ENCODE measurements at regions not wholly inside any gene's neighbourhood (a gene's known extent, or its start where the extent isn't known, plus 50 kb on each side); places are given as distances from the start of the nearest gene placed in this dataset.

DNA sequence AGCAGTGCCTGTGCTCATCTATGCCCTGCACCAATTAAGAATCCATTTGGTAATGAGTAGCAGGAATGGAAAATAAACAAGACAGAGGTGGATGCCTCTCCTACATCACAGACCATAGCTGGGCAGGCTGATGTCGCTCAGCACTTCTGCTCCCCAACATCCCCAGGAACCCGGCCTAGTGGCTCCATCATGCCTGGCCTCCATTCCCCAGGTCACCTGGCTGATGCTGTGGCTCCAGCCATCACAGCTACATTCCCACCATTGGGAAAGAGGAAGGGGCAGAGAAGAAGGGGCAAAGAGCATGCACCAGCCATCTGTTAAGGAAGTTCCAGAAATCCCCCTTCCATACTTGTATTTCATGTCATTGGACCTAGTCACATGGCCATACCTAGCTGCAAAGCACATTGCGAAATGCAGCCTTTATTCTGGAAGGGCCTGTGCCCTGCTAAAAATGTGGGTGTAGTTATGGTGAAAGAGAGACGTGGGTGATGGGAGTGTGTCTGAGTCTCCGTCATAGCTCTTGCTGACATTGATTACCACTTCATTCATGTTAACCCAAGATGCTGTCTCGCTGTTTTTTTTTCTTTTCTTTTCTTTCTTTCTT, 86.1 kb upstream of the ADAMTS2 start:
- no peak overlapping the region for H3K4me3 ChIP-seq
- intact Hi-C loops (cut with DNase I; ENCODE audit: low total_unique reads), result no loop called here
- no peaks in the 10 kb centered on the region for H3K4me1 ChIP-seq
- no peak for DNase-seq
- TF ChIP-seq POLR2A (IDR thresholded peaks at IDR 0.05), result no peak
- TF ChIP-seq, protein P1, sequence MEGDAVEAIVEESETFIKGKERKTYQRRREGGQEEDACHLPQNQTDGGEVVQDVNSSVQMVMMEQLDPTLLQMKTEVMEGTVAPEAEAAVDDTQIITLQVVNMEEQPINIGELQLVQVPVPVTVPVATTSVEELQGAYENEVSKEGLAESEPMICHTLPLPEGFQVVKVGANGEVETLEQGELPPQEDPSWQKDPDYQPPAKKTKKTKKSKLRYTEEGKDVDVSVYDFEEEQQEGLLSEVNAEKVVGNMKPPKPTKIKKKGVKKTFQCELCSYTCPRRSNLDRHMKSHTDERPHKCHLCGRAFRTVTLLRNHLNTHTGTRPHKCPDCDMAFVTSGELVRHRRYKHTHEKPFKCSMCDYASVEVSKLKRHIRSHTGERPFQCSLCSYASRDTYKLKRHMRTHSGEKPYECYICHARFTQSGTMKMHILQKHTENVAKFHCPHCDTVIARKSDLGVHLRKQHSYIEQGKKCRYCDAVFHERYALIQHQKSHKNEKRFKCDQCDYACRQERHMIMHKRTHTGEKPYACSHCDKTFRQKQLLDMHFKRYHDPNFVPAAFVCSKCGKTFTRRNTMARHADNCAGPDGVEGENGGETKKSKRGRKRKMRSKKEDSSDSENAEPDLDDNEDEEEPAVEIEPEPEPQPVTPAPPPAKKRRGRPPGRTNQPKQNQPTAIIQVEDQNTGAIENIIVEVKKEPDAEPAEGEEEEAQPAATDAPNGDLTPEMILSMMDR (IDR thresholded peaks at IDR 0.05), result no peak
- no peak for TF ChIP-seq EP300 (IDR thresholded peaks at IDR 0.05)
- TF ChIP-seq POLR2AphosphoS5 (IDR thresholded peaks at IDR 0.05), result no peak
- H3K36me3 ChIP-seq, result no peaks in the 10 kb centered on the region
- H3K9me3 ChIP-seq, result peaks cover 0 to 13% (median 6%) of the 10 kb centered on the region in 4 donors
- H3K27ac ChIP-seq, result no peak overlapping the region
- 67 to 86% (median 81%) methylated on average over 6 of the region's 6 CpGs for WGBS, 5 donors
- no peaks in the 10 kb centered on the region for H3K27me3 ChIP-seq

- no peak for DNase-seq
- intact Hi-C loops (cut with DNase I; ENCODE audit: low total_unique reads), result no loop called here
- Histone ChIP-seq H3K27me3 (no peaks in the 10 kb centered on the region), H3K9me3 (peaks cover 0 to 13% (median 6%) of the 10 kb centered on the region in 4 donors), H3K36me3 (no peaks in the 10 kb centered on the region), H3K4me3 (no peak overlapping the region), H3K27ac (no peak overlapping the region), H3K4me1 (no peaks in the 10 kb centered on the region)
- 80 to 89% (median 87%) methylated on average over 15 to 22 of the region's 22 CpGs for WGBS, 5 donors
- TF ChIP-seq POLR2A (IDR thresholded peaks at IDR 0.05) (no peak), POLR2AphosphoS5 (IDR thresholded peaks at IDR 0.05) (no peak), EP300 (IDR thresholded peaks at IDR 0.05) (no peak)
- TF ChIP-seq, protein P1 (IDR thresholded peaks at IDR 0.05), result no peak
Measured at GRCh38 chr5:179430193-179431175, 85.2 kb upstream of the ADAMTS2 start.

GRCh38 chr5:179427676-179428056, 82.4 kb upstream of the ADAMTS2 start:
- intact Hi-C loops (cut with DNase I; ENCODE audit: low total_unique reads), result no loop called here
- DNase-seq, result no peak
- Histone ChIP-seq H3K27me3 (no peaks in the 10 kb centered on the region), H3K9me3 (peaks cover 0 to 8% (median 4%) of the 10 kb centered on the region in 4 donors), H3K4me1 (no peaks in the 10 kb centered on the region), H3K27ac (no peak overlapping the region), H3K36me3 (no peaks in the 10 kb centered on the region), H3K4me3 (no peak overlapping the region)
- TF ChIP-seq POLR2A (IDR thresholded peaks at IDR 0.05) (no peak), EP300 (IDR thresholded peaks at IDR 0.05) (no peak), POLR2AphosphoS5 (IDR thresholded peaks at IDR 0.05) (no peak)
- TF ChIP-seq, protein P1 (IDR thresholded peaks at IDR 0.05), result no peak
- 85 to 94% (median 88%) methylated on average over 15 to 21 of the region's 21 CpGs for WGBS, 5 donors

DNA sequence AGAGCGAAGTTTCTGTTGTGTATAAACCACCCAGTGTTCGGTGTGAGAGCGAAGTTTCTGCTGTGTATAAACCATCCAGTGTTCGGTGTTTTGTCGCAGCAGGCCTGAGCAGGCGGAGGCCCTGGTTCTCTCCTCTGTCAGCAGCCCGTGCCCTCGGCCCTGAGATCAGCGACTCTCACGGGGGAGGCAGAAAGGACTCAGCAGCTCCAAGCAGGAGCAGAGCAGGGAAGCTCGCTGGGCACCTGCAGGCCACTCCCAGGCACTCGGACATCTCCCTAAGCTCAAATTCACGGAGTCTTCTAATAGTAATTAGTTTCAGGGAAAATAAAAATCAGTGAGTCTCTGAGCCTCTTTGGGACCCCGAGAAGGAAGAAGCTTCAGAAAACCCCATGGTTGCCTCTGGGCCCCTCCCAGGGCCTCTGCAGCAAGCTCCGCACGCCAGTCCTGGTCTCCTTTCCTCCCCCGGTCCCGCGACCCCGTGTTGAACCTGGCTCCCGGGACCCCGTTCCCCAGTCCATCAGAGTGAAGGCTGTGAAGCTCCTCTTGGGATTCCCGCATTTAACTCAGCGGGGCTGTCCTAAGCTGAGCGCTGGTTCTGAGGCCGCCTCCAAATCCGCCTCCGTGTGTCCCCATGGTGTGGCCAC, 81.9 kb upstream of the ADAMTS2 start:
- TF ChIP-seq POLR2A (IDR thresholded peaks at IDR 0.05) (no peak), EP300 (IDR thresholded peaks at IDR 0.05) (no peak), POLR2AphosphoS5 (IDR thresholded peaks at IDR 0.05) (no peak)
- TF ChIP-seq, protein P1 (IDR thresholded peaks at IDR 0.05), result no peak

More for the DNA sequence above, 81.9 kb upstream of the ADAMTS2 start:
- Histone ChIP-seq H3K36me3 (no peaks in the 10 kb centered on the region), H3K27me3 (peaks cover 0 to 4% (median 2%) of the 10 kb centered on the region in 3 donors), H3K9me3 (peaks cover 0 to 6% (median 2%) of the 10 kb centered on the region in 4 donors), H3K4me3 (no peak overlapping the region), H3K4me1 (no peaks in the 10 kb centered on the region), H3K27ac (no peak overlapping the region)
- DNase-seq, result no peak
- 63 to 69% (median 65%) methylated on average over 28 of the region's 28 CpGs for WGBS, 5 donors
- intact Hi-C loops (cut with DNase I; ENCODE audit: low total_unique reads), result no loop called here

Data from stomach (tissue), 8 donors.